Urothelium cell line (cell line): ENCODE measurements at regions not wholly inside any gene's neighbourhood (a gene's known extent, or its start where the extent isn't known, plus 50 kb on each side); places are given as distances from the start of the nearest gene placed in this dataset.
"Not testable (repeated sequence)": the region's sequence is repeated elsewhere in the genome, so short reads cannot be mapped to it uniquely, and the experiment has no call there.

Experiments
- DNase-seq: peaks from one replicate; pipeline ENCODE4 v3.0.0; 2011; ENCODE audit warnings: low spot score, mixed read lengths
- FAIRE-seq: peaks from 2 replicates; lab custom pipeline; 2011; peaks lifted over from hg19 to GRCh38; lab: Jason Lieb, UNC

DNA sequence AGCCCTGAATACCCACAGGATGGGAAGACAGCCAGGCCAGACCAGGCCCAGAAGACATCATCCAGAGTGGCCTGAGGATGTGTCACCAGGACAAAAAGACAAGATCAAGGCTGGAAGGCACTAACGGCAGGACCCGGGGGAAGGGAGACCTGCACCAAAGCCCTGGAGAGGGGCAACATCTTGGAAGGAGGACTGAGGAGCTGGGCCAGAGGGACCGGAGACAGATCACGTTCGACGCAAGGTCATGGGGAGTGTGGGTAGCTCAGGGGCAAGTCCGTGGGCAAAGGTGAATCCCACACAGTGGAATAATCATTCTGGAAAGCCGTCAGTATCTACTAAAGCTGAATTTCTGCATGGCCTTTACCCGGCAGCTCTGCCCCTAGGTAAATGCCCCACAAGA is 478.6 kb downstream of the MATN1 start:
- no peak for FAIRE-seq
- DNase-seq = no peak

DNA sequence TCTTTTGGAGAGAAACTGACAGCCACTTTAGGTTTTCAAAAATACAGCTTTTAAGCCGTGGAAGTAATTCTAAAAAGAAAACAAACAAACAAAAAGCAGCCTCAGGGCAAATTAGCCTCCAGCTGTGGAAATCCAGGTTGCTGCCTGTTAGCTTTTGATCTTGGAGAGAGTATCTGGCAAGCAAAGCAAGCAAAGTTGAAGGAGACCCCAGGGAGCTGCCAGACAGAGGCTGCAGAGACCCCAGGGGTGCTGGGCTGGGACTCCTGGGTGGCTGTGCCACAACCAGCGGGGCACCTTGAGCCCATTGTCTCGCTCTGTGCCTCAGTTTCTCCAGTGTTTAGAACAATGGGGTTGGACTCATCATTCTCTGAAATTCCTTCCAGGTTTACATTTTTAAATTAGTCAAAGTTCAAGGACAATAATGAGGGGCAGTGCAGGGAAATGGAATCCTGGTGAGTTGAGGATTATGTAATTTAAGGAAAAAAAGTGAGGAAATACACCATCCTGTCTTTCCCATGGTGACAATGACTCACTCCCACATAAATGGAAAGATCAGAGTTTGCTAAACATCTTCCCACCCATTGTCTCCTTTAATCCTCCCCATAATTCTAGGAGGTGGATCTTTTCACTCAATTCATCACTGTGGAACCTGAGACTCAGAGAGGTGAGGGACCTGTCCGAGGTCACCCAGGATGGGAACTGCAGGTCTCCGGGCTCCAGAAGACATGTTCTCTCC is 480.5 kb downstream of the MATN1 start:
- no peak for FAIRE-seq

DNA sequence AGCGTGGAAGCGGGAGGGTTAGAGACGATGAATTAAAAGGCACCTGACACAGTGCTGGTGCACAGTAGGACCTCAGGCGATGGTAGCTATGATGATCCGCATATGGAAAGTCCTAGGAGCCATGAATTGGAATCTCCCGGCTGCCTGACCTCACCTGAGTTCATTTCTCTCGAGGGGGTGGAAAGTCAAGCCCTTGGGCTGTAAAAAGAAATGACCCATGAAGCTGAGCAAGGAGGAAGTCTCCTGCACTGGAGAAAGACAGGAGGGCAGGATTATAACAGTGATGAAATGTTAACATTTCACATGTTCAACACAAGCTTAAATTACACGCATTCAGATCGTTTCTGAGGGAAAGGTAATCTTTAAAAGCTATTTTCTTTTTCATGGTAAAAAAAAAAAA is 481.2 kb downstream of the MATN1 start:
- DNase-seq = no peak
- no peak for FAIRE-seq

More for the DNA sequence above, 480.5 kb downstream of the MATN1 start:
- no peak for DNase-seq

DNA sequence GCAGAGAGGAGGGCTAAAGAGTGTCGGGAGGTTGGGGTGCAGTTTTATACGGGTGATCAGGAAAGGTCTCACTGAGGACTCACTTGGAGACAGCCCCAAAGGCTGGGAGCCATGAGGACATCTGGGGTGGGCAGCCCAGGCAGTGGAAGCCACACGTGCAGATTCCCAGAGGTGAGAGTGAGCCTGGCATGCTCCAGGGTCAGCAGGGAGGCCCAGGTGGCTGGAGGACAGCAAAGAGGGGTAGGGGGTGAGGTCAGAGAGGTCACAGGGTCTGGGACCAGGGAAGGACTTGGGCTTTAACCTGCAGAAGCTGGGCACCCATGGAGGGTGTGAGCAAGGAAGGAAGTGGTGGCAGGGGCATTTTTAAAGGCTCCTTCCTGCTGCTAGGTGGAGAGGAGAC is 481.7 kb downstream of the MATN1 start:
- no peak for FAIRE-seq
- DNase-seq = no peak

DNA sequence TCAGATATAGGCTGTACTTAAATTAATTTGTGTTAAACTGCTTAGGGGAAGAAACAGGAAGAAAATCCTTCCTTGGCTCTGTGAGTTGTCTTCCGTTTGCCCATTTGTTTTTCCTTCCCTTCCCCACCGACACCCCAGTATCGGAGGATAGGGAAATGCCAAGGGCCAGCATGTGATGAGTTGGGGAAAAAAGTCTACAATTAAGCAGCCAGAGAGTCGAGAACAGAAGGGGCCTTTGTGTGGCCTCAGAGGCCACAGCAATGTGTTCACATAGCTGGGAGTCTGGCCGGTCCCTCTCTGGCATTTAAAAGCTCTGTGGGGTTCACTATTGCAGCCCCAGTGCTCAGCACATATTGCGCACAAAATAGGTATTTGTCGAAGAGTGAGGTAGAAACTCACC is 489.3 kb downstream of the MATN1 start:
- no peak for FAIRE-seq

DNA sequence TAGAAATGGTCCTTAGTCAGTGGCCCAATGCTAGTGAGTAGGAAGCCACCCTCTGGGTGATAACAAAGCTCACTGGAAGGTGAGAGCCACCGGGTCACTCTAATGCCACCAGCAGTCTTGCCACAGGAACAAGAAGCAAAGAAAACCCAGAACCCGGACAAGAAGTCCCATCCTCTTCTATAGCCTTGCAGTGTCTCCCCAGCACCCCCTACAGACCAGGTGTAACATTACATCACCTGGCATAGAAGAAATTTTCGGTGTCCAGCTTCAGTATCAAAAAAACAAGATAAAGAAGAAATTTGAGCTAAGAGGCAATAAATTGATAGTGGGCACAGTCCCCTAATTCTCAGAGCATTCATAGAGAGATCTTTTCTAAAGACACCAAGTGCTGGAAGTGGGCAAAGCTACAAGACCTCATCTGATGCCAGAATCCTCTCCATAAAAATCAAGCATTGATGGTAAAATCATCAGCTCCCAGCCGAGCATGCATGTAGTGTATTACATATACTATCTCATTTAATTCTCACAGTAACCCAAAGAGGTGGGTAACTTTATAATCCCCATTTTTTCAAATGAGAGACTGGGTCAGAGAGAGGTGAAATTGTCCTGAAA is 491.0 kb downstream of the MATN1 start:
- DNase-seq (no peak), FAIRE-seq (no peak)

More for the DNA sequence above, 489.3 kb downstream of the MATN1 start:
- DNase-seq = no peak

DNA sequence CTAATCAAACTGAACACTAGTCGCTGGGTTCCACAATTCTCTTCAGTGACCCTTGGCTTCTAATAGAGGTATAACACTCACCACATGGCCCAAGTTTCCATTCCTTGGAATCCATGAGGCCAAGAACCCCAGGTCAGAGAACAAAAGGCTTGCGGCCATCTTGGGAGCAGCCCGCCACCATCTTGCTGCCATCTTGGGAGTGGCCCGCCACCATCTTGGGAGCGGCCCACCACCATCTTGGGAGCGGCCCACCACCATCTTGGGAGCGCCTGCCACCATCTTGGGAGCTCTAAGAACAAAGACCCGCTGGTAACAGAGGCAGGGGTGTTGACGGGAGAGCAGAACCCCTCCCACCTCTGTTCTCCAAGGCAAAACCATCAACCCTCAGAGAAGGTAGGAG is 493.4 kb downstream of the MATN1 start:
- FAIRE-seq = no peak
- DNase-seq = no peak

DNA sequence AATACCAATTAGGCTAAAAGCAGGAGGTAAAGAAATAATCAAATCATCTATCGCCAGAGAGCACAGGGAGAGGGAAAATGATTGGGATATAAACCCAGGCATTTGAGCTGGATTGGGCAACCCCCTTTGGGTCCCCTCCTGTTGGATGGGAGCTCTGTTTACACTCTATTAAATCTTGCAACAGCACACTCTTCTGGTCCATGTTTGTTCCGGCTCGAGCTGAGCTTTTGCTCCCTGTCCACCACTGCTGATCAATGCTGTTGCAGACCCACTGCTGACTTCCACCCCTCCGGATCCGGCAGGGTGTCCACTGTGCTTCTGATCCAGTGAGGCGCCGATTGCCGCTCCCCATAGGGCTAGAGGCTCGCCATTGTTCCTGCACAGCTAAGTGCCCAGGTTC is 493.8 kb downstream of the MATN1 start:
- FAIRE-seq = no peak
- DNase-seq = no peak

DNA sequence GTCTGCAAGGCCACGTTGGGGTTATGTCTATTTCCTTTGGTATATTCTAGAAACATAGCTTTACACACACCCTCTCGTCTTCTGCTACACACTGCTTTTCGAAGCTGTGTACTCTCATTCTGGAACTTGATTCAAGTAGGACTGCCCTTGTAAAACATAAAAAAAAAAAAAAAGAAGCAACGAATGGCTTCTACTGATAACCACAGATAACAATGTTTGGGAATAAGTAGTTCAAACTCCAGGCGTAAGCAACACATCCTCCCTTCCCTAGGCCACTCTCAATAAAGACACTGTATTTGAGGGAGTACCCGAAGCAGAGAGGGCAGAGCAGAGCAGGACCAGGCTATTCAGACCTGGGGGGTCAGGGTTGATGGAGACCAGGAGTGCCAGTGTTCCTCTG is 496.7 kb downstream of the MATN1 start:
- FAIRE-seq (no peak), DNase-seq (no peak)

DNA sequence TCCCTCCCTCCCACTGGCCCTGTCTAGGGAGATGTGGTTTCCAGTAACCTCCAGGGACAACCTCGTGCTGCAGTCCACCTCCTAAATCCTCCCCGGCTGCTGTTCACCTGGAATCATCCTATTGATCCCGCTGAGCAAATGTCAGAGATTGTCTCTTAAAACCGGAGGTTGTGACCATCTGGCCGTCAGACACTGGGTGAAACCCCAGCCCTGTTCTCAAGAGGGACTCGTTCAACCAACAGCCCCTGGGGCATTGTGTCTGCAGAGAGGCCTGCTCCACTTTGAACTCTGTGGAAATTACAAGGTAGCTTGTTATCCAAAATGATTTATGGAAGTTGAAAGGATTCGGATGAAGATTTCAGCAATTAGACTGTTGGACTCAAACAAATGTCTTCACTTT is 498.0 kb downstream of the MATN1 start:
- no peak for FAIRE-seq
- no peak for DNase-seq

DNA sequence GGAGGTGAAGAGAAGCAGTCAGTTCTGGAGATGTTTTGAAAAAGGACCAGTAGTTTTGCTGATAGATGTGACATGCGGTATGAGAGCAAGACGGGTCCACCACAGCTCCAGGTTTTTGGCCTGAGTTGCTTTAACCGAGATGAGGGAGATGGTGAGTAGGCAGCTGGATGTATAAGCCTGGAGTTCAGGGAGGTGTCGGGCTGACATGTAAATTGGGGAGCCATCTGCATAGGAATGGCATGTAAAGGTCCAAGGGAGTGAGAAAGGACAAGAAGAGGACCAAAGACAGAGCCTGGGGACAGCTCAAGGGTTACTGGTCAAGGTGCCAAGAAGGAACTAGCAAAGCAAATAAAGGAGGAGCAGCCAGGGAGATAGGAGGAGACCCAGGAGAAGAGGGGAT is 503.7 kb downstream of the MATN1 start:
- FAIRE-seq (no peak), DNase-seq (no peak)

DNA sequence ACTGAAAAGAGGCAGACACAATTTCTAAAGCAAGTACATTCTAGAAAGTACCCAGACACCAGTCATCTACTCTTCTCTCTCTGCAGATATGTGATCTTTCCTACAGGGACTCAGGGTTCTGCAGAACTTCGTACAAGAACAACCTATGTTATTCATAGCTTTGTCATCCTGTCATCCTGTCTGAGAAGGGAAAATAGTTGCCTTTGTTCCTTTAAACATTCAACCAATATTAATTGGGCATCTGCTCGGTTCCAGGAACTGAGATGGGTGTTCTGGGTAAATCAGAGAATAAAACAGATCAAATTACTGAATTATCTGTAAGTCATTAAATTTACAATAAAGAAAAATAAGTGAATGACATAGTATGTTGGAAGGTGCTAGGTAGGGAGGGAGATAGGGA is 504.9 kb downstream of the MATN1 start:
- DNase-seq = no peak
- no peak for FAIRE-seq

DNA sequence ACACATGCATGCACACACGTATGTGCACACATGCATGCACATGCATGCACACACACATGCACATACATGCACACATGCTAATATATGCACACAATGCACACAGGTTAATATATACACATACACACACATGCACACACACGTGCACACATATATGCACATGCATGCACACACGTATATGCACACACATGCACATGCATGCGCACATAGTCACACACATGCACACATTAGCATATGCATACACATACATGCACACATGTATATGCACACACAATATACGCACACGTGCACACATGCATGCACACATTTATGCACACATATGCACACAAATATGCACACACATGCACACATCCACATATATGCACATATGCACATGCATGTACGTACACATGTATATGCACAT is 506.8 kb downstream of the MATN1 start:
- FAIRE-seq (peak; percentile 99), DNase-seq (no peak)

DNA sequence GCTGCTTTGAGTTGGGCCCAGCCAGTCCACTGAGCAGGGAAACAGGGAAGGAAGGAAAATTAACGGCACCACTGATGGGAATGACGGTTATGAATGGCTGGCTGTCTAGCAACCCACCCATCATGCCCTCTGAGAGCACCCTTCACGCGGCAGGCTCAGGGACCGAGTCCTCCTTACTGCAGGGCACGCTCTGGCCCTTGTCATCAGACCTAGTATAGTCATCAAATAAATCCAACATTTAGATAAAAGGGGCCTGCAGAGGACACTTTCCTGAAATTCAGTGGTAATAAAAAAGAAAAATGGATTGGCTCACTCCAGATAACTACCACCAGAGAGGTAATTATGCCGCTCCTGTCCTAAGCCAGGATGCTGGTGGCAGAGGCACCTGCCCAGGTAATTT is 509.4 kb downstream of the MATN1 start:
- FAIRE-seq = no peak
- no peak for DNase-seq

DNA sequence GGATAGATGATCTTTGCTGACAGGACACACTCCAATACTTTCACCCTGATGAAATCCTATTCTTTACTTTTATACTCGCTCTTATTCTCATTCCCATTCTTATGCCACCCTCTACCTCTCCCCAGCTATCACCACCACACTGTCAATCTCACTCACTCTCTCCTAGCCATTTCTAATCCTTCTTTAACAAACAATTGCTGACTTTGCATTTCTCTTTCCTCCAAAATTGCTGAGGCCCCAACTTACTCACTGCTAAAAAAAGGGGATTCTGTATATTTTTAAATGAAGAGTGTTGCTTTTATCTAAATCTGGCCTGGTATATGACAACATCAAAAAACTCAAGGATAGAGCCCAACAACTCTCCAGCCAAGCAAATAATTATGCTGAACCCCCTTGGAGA is 515.4 kb downstream of the MATN1 start:
- DNase-seq, FAIRE-seq: not testable (repeated sequence)

DNA sequence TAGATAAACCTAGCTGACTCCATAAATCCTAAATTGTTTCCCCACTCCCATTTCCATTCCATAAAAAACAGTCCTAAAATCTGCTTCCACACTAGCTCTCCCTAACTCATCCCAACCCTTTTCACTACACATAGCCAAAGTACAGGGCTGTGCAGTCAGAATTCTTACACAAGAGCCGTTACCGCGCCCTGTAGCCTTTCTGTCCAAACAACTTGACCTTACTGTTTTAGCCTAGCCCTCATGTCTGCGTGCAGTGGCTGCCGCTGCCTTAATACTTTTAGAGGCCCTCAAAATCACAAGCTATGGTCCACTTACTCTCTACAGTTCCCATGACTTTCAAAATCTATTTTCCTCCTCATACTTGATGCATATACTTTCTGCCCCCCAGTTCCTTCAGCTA is 516.8 kb downstream of the MATN1 start:
- not testable (repeated sequence) for DNase-seq, FAIRE-seq

DNA sequence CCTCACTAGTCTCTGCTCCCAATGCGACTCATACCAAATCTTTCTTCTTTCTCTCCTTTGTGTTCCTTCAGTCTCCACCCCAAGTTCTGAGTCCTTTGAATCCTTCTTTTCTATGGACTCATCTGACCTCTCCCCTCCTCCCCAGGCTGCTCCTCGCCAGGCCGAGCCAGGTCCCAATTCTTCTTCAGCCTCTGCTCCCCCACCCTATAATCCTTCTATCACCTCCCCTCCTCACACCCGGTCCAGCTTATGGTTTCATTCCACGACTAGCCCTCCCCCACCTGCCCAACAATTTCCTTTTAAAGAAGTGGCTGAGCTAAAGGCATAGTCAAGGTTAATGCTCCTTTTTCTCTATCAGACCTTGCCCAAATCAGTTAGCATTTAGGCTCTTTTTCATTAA is 518.5 kb downstream of the MATN1 start:
- not testable (repeated sequence) for FAIRE-seq

DNA sequence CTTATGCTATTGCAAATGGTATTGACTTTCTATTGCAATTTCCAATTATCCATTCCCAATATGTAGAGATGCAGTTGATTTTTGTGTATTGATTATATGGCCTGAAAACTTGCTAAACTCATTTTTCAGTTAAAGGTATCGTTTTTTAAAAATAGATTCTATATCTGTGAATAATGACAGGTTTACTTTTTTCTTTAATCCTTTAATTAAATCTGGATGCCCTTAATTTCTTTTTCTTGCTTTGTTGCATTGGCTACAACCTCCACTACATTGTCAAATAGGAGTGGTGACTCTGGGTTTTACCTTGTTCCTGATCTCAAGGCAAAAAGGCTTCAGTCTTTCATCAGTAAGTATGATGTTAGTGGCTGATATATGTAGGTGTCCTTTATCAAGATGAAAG is 522.4 kb downstream of the MATN1 start:
- DNase-seq (no peak), FAIRE-seq (no peak)

More for the DNA sequence above, 518.5 kb downstream of the MATN1 start:
- DNase-seq = not testable (repeated sequence)

DNA sequence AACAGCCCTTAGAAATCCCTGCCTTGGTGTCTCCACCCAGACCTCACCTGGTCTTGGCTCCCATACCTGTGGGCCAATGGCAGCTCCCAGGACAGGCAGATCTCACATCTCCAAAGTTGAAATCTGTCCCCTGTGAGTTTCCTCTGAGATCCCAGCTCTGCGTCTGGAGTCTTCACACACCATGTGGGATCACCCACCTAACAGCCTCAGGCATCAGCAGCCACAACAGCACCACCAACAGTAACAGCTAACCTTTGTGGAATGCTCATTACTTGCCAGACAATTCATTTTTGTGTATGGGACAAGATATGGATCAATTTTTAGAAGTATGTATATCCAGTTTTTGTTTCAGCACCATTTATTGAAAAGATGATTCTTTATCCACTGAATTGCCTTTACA is 523.2 kb downstream of the MATN1 start:
- DNase-seq (no peak), FAIRE-seq (no peak)

DNA sequence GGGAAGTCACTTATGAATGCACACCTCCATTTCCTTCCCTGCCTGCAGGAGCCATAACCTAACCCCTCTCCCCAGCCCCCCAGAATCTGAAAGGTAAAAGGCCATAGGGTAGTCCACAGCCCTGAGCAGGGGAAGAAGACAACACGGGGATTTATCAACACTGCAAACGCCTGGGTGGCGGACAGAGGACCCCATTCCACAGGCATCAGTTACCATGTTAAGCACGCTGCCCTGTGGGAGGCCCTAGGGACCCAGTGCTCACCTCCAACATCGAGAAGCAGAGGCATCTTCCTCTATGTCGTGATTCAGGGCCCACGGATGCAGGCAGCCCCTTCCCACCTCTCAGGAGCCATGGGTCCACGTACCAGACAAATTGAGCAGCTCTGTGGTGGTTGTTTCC is 523.8 kb downstream of the MATN1 start:
- FAIRE-seq = no peak
- no peak for DNase-seq

DNA sequence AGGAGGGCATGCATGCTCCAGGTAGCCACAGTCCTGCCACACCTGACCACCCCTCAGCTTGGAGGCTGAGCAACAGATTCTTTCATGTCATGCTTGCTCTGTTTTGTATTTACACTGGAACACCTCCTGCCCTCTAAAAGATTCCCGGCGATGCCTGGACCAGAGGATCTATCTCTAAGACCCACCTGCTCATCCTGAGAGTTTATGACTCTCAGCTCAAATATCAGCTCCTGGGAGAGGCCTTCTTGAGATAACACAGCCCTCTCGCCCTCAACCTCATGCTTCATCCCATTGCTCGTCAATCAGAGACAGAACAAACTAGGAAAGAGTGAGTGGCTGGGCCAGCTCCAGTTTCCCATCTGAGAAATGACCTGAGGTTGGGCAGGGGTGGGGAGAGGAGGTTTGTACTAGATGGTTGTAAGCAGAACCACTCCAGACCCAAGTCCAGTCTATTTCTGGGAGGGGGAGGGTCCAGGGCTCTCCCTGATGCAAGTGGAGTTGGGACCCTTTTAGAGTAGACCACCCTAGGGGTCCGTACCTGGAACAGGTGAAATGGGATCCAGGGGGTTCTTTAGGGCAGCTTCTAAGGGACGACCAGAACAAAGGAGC is 524.5 kb downstream of the MATN1 start:
- DNase-seq = no peak
- no peak for FAIRE-seq

DNA sequence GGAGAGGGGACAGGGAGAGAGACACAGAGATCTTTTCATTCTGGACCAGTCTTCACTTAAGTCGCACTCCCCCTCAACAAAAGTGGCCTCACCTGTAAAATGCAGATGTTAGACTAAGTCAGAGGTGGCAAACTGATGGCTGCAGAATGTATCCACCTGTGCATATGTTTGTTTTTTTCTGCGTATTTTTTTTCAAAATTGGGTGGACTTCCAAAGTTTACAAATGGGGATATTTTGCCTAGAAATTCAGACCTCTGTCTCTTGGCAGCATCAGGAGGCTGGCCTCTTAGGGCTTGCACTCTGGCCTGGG is 525.0 kb downstream of the MATN1 start:
- DNase-seq (no peak), FAIRE-seq (no peak)
